ENCODE measurements at regions not wholly inside any gene's neighbourhood (a gene's known extent, or its start where the extent isn't known, plus 50 kb on each side); places are given as distances from the start of the nearest gene placed in this dataset.

GRCh38 chr14:34180434-34180833, 229.6 kb upstream of the EGLN3 start:
- DNase-seq (ENCODE audit: low spot score), result no peak
- no peak overlapping the region for H3K27ac Mint-ChIP-seq (ENCODE audit: unreplicated experiment)
- TF ChIP-seq CTCF (IDR thresholded peaks at IDR 0.05; ENCODE audit: unreplicated experiment), result no peak

GRCh38 chr14:34179727-34180126, 228.9 kb upstream of the EGLN3 start:
- Mint-ChIP-seq H3K4me1 (ENCODE audit: unreplicated experiment) (peaks cover 34% of the 10 kb centered on the region), H3K9me3 (ENCODE audit: unreplicated experiment) (no peaks in the 10 kb centered on the region), H3K27ac (ENCODE audit: unreplicated experiment) (no peak overlapping the region), H3K36me3 (ENCODE audit: low read depth, unreplicated experiment) (no peaks in the 10 kb centered on the region), H3K27me3 (ENCODE audit: unreplicated experiment) (no peaks in the 10 kb centered on the region), H3K4me3 (ENCODE audit: unreplicated experiment) (no peak overlapping the region)
- DNase-seq (ENCODE audit: low spot score), result no peak
- TF ChIP-seq CTCF (IDR thresholded peaks at IDR 0.05; ENCODE audit: unreplicated experiment), result no peak

More at GRCh38 chr14:34180434-34180833, 229.6 kb upstream of the EGLN3 start:
- Mint-ChIP-seq H3K4me1 (ENCODE audit: unreplicated experiment) (peaks cover 27% of the 10 kb centered on the region), H3K36me3 (ENCODE audit: low read depth, unreplicated experiment) (no peaks in the 10 kb centered on the region), H3K9me3 (ENCODE audit: unreplicated experiment) (no peaks in the 10 kb centered on the region), H3K27me3 (ENCODE audit: unreplicated experiment) (no peaks in the 10 kb centered on the region), H3K4me3 (ENCODE audit: unreplicated experiment) (no peak overlapping the region)

- H3K4me3 Mint-ChIP-seq (ENCODE audit: unreplicated experiment), result no peak overlapping the region
- H3K36me3 Mint-ChIP-seq (ENCODE audit: low read depth, unreplicated experiment), result no peaks in the 10 kb centered on the region
- no peaks in the 10 kb centered on the region for H3K9me3 Mint-ChIP-seq (ENCODE audit: unreplicated experiment)
- no peak for DNase-seq (ENCODE audit: low spot score)
- TF ChIP-seq CTCF (IDR thresholded peaks at IDR 0.05; ENCODE audit: unreplicated experiment), result no peak
- peaks cover 34% of the 10 kb centered on the region for H3K4me1 Mint-ChIP-seq (ENCODE audit: unreplicated experiment)
- H3K27me3 Mint-ChIP-seq (ENCODE audit: unreplicated experiment), result no peaks in the 10 kb centered on the region
- H3K27ac Mint-ChIP-seq (ENCODE audit: unreplicated experiment), result no peak overlapping the region
Observed at GRCh38 chr14:34177466-34177865, 226.6 kb upstream of the EGLN3 start.

GRCh38 chr14:34175574-34175973, 224.7 kb upstream of the EGLN3 start:
- no peaks in the 10 kb centered on the region for H3K27me3 Mint-ChIP-seq (ENCODE audit: unreplicated experiment)
- H3K9me3 Mint-ChIP-seq (ENCODE audit: unreplicated experiment), result no peaks in the 10 kb centered on the region
- peak overlapping the region; percentile 2 for H3K27ac Mint-ChIP-seq (ENCODE audit: unreplicated experiment)
- H3K4me3 Mint-ChIP-seq (ENCODE audit: unreplicated experiment), result no peak overlapping the region
- peaks cover 24% of the 10 kb centered on the region for H3K4me1 Mint-ChIP-seq (ENCODE audit: unreplicated experiment)
- no peak for TF ChIP-seq CTCF (IDR thresholded peaks at IDR 0.05; ENCODE audit: unreplicated experiment)
- no peaks in the 10 kb centered on the region for H3K36me3 Mint-ChIP-seq (ENCODE audit: low read depth, unreplicated experiment)
- DNase-seq (ENCODE audit: low spot score), result no peak

GRCh38 chr14:34174973-34175372, 224.1 kb upstream of the EGLN3 start:
- H3K9me3 Mint-ChIP-seq (ENCODE audit: unreplicated experiment), result no peaks in the 10 kb centered on the region
- no peak for DNase-seq (ENCODE audit: low spot score)
- peaks cover 21% of the 10 kb centered on the region for H3K4me1 Mint-ChIP-seq (ENCODE audit: unreplicated experiment)
- H3K4me3 Mint-ChIP-seq (ENCODE audit: unreplicated experiment), result no peak overlapping the region
- H3K36me3 Mint-ChIP-seq (ENCODE audit: low read depth, unreplicated experiment), result no peaks in the 10 kb centered on the region
- H3K27ac Mint-ChIP-seq (ENCODE audit: unreplicated experiment), result peak overlapping the region; percentile 2
- no peak for TF ChIP-seq CTCF (IDR thresholded peaks at IDR 0.05; ENCODE audit: unreplicated experiment)
- H3K27me3 Mint-ChIP-seq (ENCODE audit: unreplicated experiment), result no peaks in the 10 kb centered on the region
